ENCODE measurements at regions not wholly inside any gene's neighbourhood (a gene's known extent, or its start where the extent isn't known, plus 50 kb on each side); places are given as distances from the start of the nearest gene placed in this dataset.

DNA sequence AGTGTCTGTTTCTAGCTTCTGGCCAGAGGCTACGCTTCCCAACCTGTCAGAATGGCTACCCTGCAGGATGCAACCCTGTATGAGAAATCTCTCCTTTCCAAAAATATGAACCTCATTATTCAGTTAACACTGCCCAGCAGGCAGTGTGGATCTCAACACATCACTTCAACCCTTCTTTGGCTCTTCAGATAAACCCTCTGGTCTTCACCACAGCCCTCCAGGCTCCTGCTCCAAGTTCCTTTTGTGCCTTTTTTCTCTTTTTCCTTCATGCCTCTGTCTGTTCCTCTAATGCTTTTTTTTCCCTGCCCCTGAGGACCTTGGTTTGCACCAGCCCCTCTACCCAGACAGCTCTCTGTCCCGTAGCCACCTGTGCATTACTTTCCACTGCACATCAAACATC is 207.4 kb downstream of the MYLK4 start:
- H3K27ac ChIP-seq (ENCODE audit: low read depth, low read length): no peak overlapping the region
- H3K36me3 ChIP-seq (ENCODE audit: control insufficient read depth in 5 of 5, insufficient read depth in 5 of 5, low read length in 5 of 5): no peaks in the 10 kb centered on the region
- H3K9me3 ChIP-seq (ENCODE audit: control insufficient read depth in 5 of 5, low read length in 5 of 5): peaks cover 0 to 7% (median 3%) of the 10 kb centered on the region in 5 donors
- peaks cover 0 to 8% (median 0%) of the 10 kb centered on the region in 5 donors for H3K27me3 ChIP-seq (ENCODE audit: control insufficient read depth in 5 of 5, insufficient read depth in 4 of 5, low read length in 5 of 5)
- no peaks in the 10 kb centered on the region for H3K4me1 ChIP-seq (ENCODE audit: control insufficient read depth in 5 of 5, insufficient read depth in 5 of 5, low read length in 5 of 5)
- H3K9ac ChIP-seq (ENCODE audit: low read length in 5 of 5): no peak overlapping the region
- no peak overlapping the region for H3K4me3 ChIP-seq (ENCODE audit: low read depth in 1 of 5, low read length in 5 of 5)

DNA sequence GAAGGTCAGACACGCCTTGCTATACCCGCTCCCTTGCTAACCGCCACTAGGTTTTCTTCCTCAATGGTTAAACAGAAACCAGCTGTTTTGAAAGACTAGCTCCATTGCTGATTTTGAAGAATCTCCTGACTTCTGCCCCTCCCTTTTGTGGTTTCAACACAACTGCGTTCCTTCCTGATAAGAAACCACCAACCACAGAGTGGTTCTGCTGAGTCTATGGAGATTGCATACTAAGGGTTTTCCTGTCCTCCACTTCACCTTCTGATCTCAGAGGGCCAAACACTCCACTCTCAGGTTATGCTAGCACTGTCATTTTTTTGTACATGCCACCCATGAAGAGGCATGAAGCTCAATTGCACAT is 207.9 kb downstream of the MYLK4 start:
- Histone ChIP-seq H3K9ac (ENCODE audit: low read length in 5 of 5) (no peak overlapping the region), H3K4me1 (ENCODE audit: control insufficient read depth in 5 of 5, insufficient read depth in 5 of 5, low read length in 5 of 5) (no peaks in the 10 kb centered on the region), H3K4me3 (ENCODE audit: low read depth in 1 of 5, low read length in 5 of 5) (no peak overlapping the region), H3K36me3 (ENCODE audit: control insufficient read depth in 5 of 5, insufficient read depth in 5 of 5, low read length in 5 of 5) (no peaks in the 10 kb centered on the region), H3K9me3 (ENCODE audit: control insufficient read depth in 5 of 5, low read length in 5 of 5) (peaks cover 0 to 3% (median 0%) of the 10 kb centered on the region in 5 donors), H3K27ac (ENCODE audit: low read depth, low read length) (no peak overlapping the region), H3K27me3 (ENCODE audit: control insufficient read depth in 5 of 5, insufficient read depth in 4 of 5, low read length in 5 of 5) (peaks cover 0 to 8% (median 0%) of the 10 kb centered on the region in 5 donors)

DNA sequence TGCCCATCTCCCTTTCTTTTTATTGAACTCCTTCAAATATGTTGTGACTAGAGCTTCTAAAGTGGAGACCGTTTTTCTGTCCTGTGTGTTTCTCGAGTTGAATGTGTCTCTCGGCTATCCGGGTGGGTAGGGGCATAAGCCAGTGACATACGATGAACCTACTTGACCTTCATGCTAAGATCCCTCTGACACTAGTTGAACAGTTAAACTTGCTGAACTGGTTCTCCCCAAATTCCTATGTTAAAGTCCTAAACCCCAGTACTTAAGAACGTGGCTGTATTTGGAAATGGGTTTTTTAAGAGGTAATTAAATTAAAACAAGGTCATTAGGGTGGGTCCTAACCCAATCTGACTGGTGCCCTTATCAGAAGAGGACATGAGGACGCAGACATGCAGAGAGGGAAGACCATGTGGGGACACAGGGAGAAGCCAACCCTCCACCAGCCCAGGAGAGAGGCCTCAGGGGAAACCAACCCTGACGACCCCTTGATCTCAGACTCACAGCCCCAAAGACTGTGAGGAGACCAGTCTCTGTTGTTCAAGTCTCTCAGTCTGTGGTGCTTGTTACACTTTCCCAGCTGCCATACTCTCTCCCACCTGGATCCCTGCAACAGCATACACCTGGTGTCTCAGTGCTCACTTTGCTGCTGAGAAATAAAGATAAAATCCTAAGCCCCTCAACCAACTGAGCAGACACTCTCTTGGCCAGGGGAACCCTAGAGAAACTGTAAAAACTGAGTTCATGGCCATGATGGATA is 208.4 kb downstream of the MYLK4 start:
- peaks cover 0 to 3% (median 0%) of the 10 kb centered on the region in 5 donors for H3K9me3 ChIP-seq (ENCODE audit: control insufficient read depth in 5 of 5, low read length in 5 of 5)
- peaks cover 0 to 8% (median 0%) of the 10 kb centered on the region in 5 donors for H3K27me3 ChIP-seq (ENCODE audit: control insufficient read depth in 5 of 5, insufficient read depth in 4 of 5, low read length in 5 of 5)
- no peak overlapping the region for H3K9ac ChIP-seq (ENCODE audit: low read length in 5 of 5)
- H3K4me3 ChIP-seq (ENCODE audit: low read depth in 1 of 5, low read length in 5 of 5): no peak overlapping the region
- no peaks in the 10 kb centered on the region for H3K36me3 ChIP-seq (ENCODE audit: control insufficient read depth in 5 of 5, insufficient read depth in 5 of 5, low read length in 5 of 5)
- H3K4me1 ChIP-seq (ENCODE audit: control insufficient read depth in 5 of 5, insufficient read depth in 5 of 5, low read length in 5 of 5): no peaks in the 10 kb centered on the region
- no peak overlapping the region for H3K27ac ChIP-seq (ENCODE audit: low read depth, low read length)

DNA sequence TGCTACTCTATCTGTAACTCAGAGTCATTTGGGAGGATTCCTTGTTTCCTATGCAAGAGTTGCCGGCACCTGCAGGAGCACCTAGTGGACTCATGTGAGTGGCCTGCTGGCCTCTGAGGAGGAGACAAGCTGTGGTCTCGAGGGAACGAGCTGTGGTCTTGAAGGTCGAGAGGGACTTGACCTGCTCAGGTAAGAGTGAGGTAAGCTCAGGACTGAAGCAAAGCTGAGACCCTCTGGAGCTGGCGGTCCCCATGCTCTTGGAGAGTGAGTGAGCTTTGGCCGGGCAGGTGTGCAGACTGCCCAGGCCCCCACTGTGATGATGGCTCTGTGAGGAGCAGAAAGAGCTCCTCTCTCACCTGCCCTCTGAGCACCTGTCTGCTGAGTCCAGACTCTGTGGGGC is 214.3 kb downstream of the MYLK4 start:
- no peaks in the 10 kb centered on the region for H3K4me1 ChIP-seq (ENCODE audit: control insufficient read depth in 5 of 5, insufficient read depth in 5 of 5, low read length in 5 of 5)
- H3K9ac ChIP-seq (ENCODE audit: low read length in 5 of 5): no peak overlapping the region
- no peaks in the 10 kb centered on the region for H3K36me3 ChIP-seq (ENCODE audit: control insufficient read depth in 5 of 5, insufficient read depth in 5 of 5, low read length in 5 of 5)
- H3K27me3 ChIP-seq (ENCODE audit: control insufficient read depth in 5 of 5, insufficient read depth in 4 of 5, low read length in 5 of 5): peaks cover 0 to 3% (median 0%) of the 10 kb centered on the region in 5 donors
- no peak overlapping the region for H3K4me3 ChIP-seq (ENCODE audit: low read depth in 1 of 5, low read length in 5 of 5)
- peaks cover 0 to 2% (median 0%) of the 10 kb centered on the region in 5 donors for H3K9me3 ChIP-seq (ENCODE audit: control insufficient read depth in 5 of 5, low read length in 5 of 5)
- H3K27ac ChIP-seq (ENCODE audit: low read depth, low read length): no peak overlapping the region

DNA sequence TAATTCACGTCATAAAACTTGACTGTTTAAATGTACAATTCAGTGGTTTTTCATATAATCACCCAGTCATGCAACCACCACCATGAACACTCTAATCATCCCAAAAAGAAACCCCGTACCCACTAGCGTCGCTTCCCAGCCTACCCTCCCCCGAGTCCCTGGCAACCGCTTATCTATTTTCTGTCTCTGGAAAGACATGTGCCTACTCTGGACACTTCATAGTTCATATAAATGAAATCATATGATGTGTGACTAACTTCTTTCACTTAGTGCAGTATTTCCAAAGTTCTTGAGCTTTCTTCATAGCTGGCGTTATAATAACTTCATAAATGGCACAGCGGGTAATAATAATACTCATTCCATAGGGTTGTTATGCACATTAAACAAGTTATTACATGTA is 215.2 kb downstream of the MYLK4 start:
- no peaks in the 10 kb centered on the region for H3K36me3 ChIP-seq (ENCODE audit: control insufficient read depth in 5 of 5, insufficient read depth in 5 of 5, low read length in 5 of 5)
- no peak overlapping the region for H3K4me3 ChIP-seq (ENCODE audit: low read depth in 1 of 5, low read length in 5 of 5)
- peaks cover 0 to 3% (median 0%) of the 10 kb centered on the region in 5 donors for H3K27me3 ChIP-seq (ENCODE audit: control insufficient read depth in 5 of 5, insufficient read depth in 4 of 5, low read length in 5 of 5)
- no peaks in the 10 kb centered on the region for H3K4me1 ChIP-seq (ENCODE audit: control insufficient read depth in 5 of 5, insufficient read depth in 5 of 5, low read length in 5 of 5)
- peaks cover 0 to 3% (median 0%) of the 10 kb centered on the region in 5 donors for H3K9me3 ChIP-seq (ENCODE audit: control insufficient read depth in 5 of 5, low read length in 5 of 5)
- no peak overlapping the region for H3K27ac ChIP-seq (ENCODE audit: low read depth, low read length)
- no peak overlapping the region for H3K9ac ChIP-seq (ENCODE audit: low read length in 5 of 5)

DNA sequence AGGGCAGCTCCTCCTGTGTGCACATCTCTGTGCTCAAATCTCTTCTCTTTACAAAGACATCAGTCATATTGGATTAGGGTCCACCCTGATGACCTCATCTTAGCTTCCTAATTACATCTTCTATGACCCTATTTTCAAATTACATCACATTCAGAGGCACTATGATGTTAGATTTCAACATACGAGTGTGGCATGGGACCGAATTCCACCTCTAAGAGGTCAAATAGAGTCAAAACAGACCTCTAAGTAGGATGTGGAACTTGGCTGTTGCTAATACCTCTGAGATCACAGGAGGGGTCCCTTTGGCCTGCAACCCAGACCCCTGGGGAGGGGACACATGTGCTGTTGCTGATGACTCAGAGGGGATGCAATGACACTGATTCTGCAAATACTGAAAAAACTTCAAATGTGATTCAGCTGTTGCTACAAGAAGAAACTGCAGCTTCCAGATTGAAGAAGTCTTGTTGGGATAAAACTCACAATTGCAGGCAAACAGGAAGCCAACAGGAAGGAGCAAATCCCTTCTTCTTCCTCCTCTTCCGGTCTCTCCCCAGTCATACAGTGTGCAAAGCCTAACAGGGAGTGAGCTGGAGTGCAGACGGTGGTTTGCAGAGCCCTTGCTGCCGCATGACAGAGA is 216.2 kb downstream of the MYLK4 start:
- Histone ChIP-seq H3K27ac (ENCODE audit: low read depth, low read length) (no peak overlapping the region), H3K4me3 (ENCODE audit: low read depth in 1 of 5, low read length in 5 of 5) (no peak overlapping the region), H3K27me3 (ENCODE audit: control insufficient read depth in 5 of 5, insufficient read depth in 4 of 5, low read length in 5 of 5) (no peaks in the 10 kb centered on the region), H3K9ac (ENCODE audit: low read length in 5 of 5) (no peak overlapping the region), H3K36me3 (ENCODE audit: control insufficient read depth in 5 of 5, insufficient read depth in 5 of 5, low read length in 5 of 5) (no peaks in the 10 kb centered on the region), H3K9me3 (ENCODE audit: control insufficient read depth in 5 of 5, low read length in 5 of 5) (peaks cover 0 to 3% (median 0%) of the 10 kb centered on the region in 5 donors), H3K4me1 (ENCODE audit: control insufficient read depth in 5 of 5, insufficient read depth in 5 of 5, low read length in 5 of 5) (no peaks in the 10 kb centered on the region)

DNA sequence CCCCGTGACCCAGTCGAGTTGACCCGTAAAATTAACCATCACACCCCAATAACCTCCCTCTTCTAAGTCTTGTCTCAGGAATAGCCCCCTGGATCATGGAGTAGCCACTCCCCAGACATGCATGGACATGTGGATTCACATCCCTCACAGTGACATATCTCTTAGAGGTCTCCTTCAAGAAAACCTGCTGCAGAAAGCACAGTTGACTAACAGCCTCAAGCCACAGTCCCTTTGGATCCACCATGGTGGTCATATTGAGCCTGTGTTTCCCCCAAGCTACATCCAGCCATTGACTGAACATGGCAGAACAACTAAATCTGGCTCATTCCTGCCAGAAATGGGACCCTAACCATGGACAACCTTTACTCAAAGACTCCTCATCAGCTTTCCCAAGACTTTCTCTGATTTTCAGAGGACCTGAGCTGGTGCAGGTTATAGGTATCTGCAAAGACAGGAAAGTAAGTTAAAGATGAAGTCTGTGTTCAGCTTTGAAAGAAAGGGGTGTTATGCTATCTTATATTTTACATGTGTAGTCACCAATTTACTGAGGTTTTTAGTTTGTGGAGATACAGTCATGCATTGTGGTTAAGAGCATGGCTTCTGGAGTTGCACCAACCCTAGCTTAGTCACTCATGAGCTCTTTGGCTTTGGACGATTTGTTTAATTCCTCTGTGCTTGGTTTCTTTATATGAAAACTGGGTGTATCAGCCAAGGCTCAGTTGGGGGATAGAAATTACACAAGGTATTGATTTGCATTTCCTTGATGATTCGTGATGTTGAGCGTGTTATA is 219.1 kb downstream of the MYLK4 start:
- H3K27ac ChIP-seq (ENCODE audit: low read depth, low read length): no peak overlapping the region
- no peak overlapping the region for H3K4me3 ChIP-seq (ENCODE audit: low read depth in 1 of 5, low read length in 5 of 5)
- H3K27me3 ChIP-seq (ENCODE audit: control insufficient read depth in 5 of 5, insufficient read depth in 4 of 5, low read length in 5 of 5): no peaks in the 10 kb centered on the region
- H3K9me3 ChIP-seq (ENCODE audit: control insufficient read depth in 5 of 5, low read length in 5 of 5): peaks cover 0 to 3% (median 0%) of the 10 kb centered on the region in 5 donors
- H3K36me3 ChIP-seq (ENCODE audit: control insufficient read depth in 5 of 5, insufficient read depth in 5 of 5, low read length in 5 of 5): no peaks in the 10 kb centered on the region
- H3K4me1 ChIP-seq (ENCODE audit: control insufficient read depth in 5 of 5, insufficient read depth in 5 of 5, low read length in 5 of 5): no peaks in the 10 kb centered on the region
- no peak overlapping the region for H3K9ac ChIP-seq (ENCODE audit: low read length in 5 of 5)

DNA sequence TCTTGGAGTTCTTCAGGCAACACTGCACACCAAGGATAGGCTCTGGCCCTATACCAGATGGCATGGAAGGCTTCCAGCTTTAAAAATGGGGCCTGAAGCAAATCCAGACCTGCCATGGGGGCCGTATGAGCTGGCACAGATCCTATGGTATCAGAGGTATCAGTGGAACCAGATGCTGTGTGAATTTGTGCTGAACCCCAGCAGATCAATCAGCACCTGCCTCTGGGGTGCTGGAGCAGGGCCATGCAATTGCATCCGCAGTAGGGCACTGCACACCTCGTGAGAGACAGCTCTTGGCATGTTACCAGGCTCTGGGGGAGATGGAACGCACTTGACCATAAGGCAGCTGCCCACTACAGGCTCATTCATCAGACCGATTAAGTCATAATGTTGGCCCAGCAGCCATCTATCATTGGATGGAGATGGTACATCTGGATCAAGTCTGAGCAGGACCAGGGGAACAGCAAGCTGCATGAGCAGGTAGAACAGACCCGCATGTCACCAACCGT is 221.5 kb downstream of the MYLK4 start:
- Histone ChIP-seq H3K27ac (ENCODE audit: low read depth, low read length) (no peak overlapping the region), H3K4me1 (ENCODE audit: control insufficient read depth in 5 of 5, insufficient read depth in 5 of 5, low read length in 5 of 5) (no peaks in the 10 kb centered on the region), H3K36me3 (ENCODE audit: control insufficient read depth in 5 of 5, insufficient read depth in 5 of 5, low read length in 5 of 5) (no peaks in the 10 kb centered on the region), H3K27me3 (ENCODE audit: control insufficient read depth in 5 of 5, insufficient read depth in 4 of 5, low read length in 5 of 5) (no peaks in the 10 kb centered on the region), H3K9me3 (ENCODE audit: control insufficient read depth in 5 of 5, low read length in 5 of 5) (peaks cover 2 to 11% (median 2%) of the 10 kb centered on the region in 5 donors), H3K4me3 (ENCODE audit: low read depth in 1 of 5, low read length in 5 of 5) (no peak overlapping the region), H3K9ac (ENCODE audit: low read length in 5 of 5) (no peak overlapping the region)

DNA sequence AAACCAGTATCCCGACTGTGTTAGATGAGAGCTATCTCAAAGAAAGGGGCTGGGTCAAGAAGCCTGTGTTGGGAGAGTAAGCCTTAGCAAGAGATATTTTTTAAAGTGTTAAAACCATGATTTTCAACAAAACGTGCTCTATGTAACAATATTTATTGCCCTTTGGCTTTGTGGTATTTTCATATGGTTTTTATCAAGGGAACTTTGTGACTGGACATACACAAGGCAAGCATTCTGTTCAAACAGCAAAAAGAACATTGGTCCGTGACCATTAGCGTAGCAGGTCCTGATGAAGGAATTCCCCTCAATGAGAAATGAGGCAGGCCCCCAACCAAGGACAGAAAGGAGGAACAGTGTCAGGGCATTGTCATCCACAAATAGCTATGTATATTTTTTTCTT is 222.6 kb downstream of the MYLK4 start:
- no peaks in the 10 kb centered on the region for H3K4me1 ChIP-seq (ENCODE audit: control insufficient read depth in 5 of 5, insufficient read depth in 5 of 5, low read length in 5 of 5)

DNA sequence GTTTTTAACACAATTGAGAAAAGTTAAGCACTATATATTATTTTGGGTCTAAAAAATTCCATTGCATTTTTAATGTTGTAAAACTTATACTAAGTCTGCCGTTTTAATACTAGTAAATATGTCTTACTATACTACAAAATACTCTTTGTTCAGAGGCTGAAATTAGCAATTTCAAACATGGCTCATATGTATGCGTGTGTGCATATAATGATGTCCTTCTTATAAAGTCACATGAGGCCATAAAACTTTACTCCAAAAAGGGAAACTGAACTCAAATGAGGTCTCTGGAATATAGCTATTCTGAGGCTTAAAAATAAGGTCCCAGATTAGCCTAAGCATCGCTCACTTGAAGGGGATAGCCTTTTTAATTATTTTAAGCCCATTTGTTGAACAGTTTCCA is 224.0 kb downstream of the MYLK4 start:
- Histone ChIP-seq H3K9ac (ENCODE audit: low read length in 5 of 5) (no peak overlapping the region), H3K4me3 (ENCODE audit: low read depth in 1 of 5, low read length in 5 of 5) (no peak overlapping the region), H3K27me3 (ENCODE audit: control insufficient read depth in 5 of 5, insufficient read depth in 4 of 5, low read length in 5 of 5) (no peaks in the 10 kb centered on the region), H3K27ac (ENCODE audit: low read depth, low read length) (no peak overlapping the region), H3K9me3 (ENCODE audit: control insufficient read depth in 5 of 5, low read length in 5 of 5) (peaks cover 4 to 18% (median 9%) of the 10 kb centered on the region in 5 donors), H3K36me3 (ENCODE audit: control insufficient read depth in 5 of 5, insufficient read depth in 5 of 5, low read length in 5 of 5) (no peaks in the 10 kb centered on the region), H3K4me1 (ENCODE audit: control insufficient read depth in 5 of 5, insufficient read depth in 5 of 5, low read length in 5 of 5) (no peaks in the 10 kb centered on the region)

More for the DNA sequence above, 222.6 kb downstream of the MYLK4 start:
- Histone ChIP-seq H3K36me3 (ENCODE audit: control insufficient read depth in 5 of 5, insufficient read depth in 5 of 5, low read length in 5 of 5) (no peaks in the 10 kb centered on the region), H3K9me3 (ENCODE audit: control insufficient read depth in 5 of 5, low read length in 5 of 5) (peaks cover 4 to 18% (median 9%) of the 10 kb centered on the region in 5 donors), H3K4me3 (ENCODE audit: low read depth in 1 of 5, low read length in 5 of 5) (no peak overlapping the region), H3K27me3 (ENCODE audit: control insufficient read depth in 5 of 5, insufficient read depth in 4 of 5, low read length in 5 of 5) (no peaks in the 10 kb centered on the region), H3K9ac (ENCODE audit: low read length in 5 of 5) (no peak overlapping the region), H3K27ac (ENCODE audit: low read depth, low read length) (no peak overlapping the region)

Measured in subcutaneous abdominal adipose tissue (tissue), 5 donors.